ENCODE measurements at regions not wholly inside any gene's neighbourhood (a gene's known extent, or its start where the extent isn't known, plus 50 kb on each side); places are given as distances from the start of the nearest gene placed in this dataset.

GRCh38 chr6:126134491-126134890, 148.2 kb downstream of the TRMT11 start:
- Histone ChIP-seq H2BK120ac (replicated peaks; ENCODE audit: low read depth, low read length) (no peak overlapping the region), H2AK5ac (ENCODE audit: low read depth, low read length) (no peak overlapping the region), H2BK12ac (ENCODE audit: low read depth, low read length) (no peak overlapping the region), H2BK5ac (ENCODE audit: low read depth, low read length) (no peak overlapping the region), H3K27ac (ENCODE audit: low read depth, low read length) (no peak overlapping the region), H3K4me2 (ENCODE audit: insufficient read depth in 1 of 2, low read depth in 2 of 2, low read length in 2 of 2) (no peak overlapping the region), H3K4me1 (replicated peaks in 1 of 4; ENCODE audit: control insufficient read depth in 3 of 4, insufficient read depth in 4 of 4, low read length in 3 of 4) (no peaks in the 10 kb centered on the region), H3K4ac (replicated peaks; ENCODE audit: insufficient read length, low read depth, low read length) (no peak overlapping the region), H3K56ac (replicated peaks; ENCODE audit: insufficient read length, low read depth, low read length) (no peak overlapping the region), H3K9me3 (ENCODE audit: insufficient read depth in 2 of 2, low read depth in 1 of 2, low read length in 1 of 2) (no peaks in the 10 kb centered on the region), H3K79me1 (ENCODE audit: low read depth, low read length) (no peaks in the 10 kb centered on the region), H4K91ac (replicated peaks; ENCODE audit: insufficient read length, low read length) (no peak overlapping the region), H4K8ac (ENCODE audit: extremely low read depth, insufficient read depth, low read length) (no peak overlapping the region), H3K23me2 (ENCODE audit: low read depth, low read length) (no peaks in the 10 kb centered on the region), H3K27me3 (replicated peaks in 1 of 4; ENCODE audit: control insufficient read depth in 3 of 4, extremely low read depth in 1 of 4, insufficient read depth in 3 of 4, low read length in 3 of 4) (no peaks in the 10 kb centered on the region), H3K14ac (ENCODE audit: insufficient read length) (no peak overlapping the region), H2AFZ (ENCODE audit: low read length) (no peak overlapping the region), H3K9ac (replicated peaks in 1 of 4; ENCODE audit: extremely low read depth in 1 of 4, low read depth in 3 of 4, low read length in 3 of 4) (no peak overlapping the region), H3K79me2 (ENCODE audit: control insufficient read depth in 1 of 2, insufficient read depth in 2 of 2, low read length in 2 of 2) (no peaks in the 10 kb centered on the region), H3K4me3 (ENCODE audit: extremely low read depth in 1 of 4, insufficient read depth in 2 of 4, low read depth in 3 of 4, low read length in 4 of 4) (no peak overlapping the region), H2BK20ac (ENCODE audit: low read length) (no peak overlapping the region), H2BK15ac (ENCODE audit: low read length) (no peak overlapping the region), H3K18ac (ENCODE audit: extremely low read depth, low read length) (no peak overlapping the region), H4K5ac (ENCODE audit: insufficient read length, low read depth, low read length) (no peak overlapping the region), H3K23ac (ENCODE audit: insufficient read length) (no peak overlapping the region), H4K20me1 (replicated peaks in 1 of 2; ENCODE audit: control insufficient read depth in 1 of 2, insufficient read depth in 2 of 2, low read length in 2 of 2) (no peaks in the 10 kb centered on the region), H3K36me3 (ENCODE audit: control insufficient read depth in 2 of 4, insufficient read depth in 4 of 4, low read length in 3 of 4) (no peaks in the 10 kb centered on the region)
- DNase-seq (ENCODE audit: low read depth in 1 of 2, low spot score in 2 of 2) = no peak
- ChIA-PET POLR2A (ENCODE audit: partially characterized antibody) (no interaction called here), CTCF (ENCODE audit: partially characterized antibody) (no interaction called here)
- 90% methylated on average over 2 of the region's 2 CpGs; no CpG with 5 or more reads in 1 of the 2 experiments for WGBS, 2 experiments (ENCODE audit: extremely low coverage in 1 of 2, insufficient coverage in 1 of 2, insufficient read length in 1 of 2, insufficient replicate concordance in 2 of 2, low coverage in 1 of 2, low lambda C conversion rate in 2 of 2, missing lambda C conversion rate in 1 of 2)
- no peak for FAIRE-seq
- TF ChIP-seq RNF2 (IDR thresholded peaks at IDR 0.05; ENCODE audit: borderline replicate concordance, low read depth, low read length, missing control alignments, poor library complexity, severe bottlenecking) = no peak
- no peak for TF ChIP-seq SIN3A (conservative IDR thresholded peaks at IDR 0.05 in 1 of 2, IDR thresholded peaks at IDR 0.05 in 1 of 2; ENCODE audit: low read depth in 1 of 2, low read length in 2 of 2)
- no peak for TF ChIP-seq JUN (IDR thresholded peaks at IDR 0.05; ENCODE audit: low read depth, low read length)
- TF ChIP-seq, protein P1, sequence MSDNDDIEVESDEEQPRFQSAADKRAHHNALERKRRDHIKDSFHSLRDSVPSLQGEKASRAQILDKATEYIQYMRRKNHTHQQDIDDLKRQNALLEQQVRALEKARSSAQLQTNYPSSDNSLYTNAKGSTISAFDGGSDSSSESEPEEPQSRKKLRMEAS (IDR thresholded peaks at IDR 0.05) = no peak
- TF ChIP-seq ATF2 (IDR thresholded peaks at IDR 0.05; ENCODE audit: low read length) = no peak
- no peak for TF ChIP-seq SUZ12 (IDR thresholded peaks at IDR 0.05; ENCODE audit: low read length)
- no peak for TF ChIP-seq EZH2 (IDR thresholded peaks at IDR 0.05; ENCODE audit: low read depth, low read length, severe bottlenecking)
- TF ChIP-seq, protein P2, sequence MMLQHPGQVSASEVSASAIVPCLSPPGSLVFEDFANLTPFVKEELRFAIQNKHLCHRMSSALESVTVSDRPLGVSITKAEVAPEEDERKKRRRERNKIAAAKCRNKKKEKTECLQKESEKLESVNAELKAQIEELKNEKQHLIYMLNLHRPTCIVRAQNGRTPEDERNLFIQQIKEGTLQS (IDR thresholded peaks at IDR 0.05; ENCODE audit: insufficient read depth, low read depth, low read length) = no peak
- TF ChIP-seq BRCA1 (IDR thresholded peaks at IDR 0.05; ENCODE audit: low read depth, low read length) = no peak
- TF ChIP-seq CHD2 (IDR thresholded peaks at IDR 0.05; ENCODE audit: low read length) = no peak
- no peak for TF ChIP-seq BACH1 (IDR thresholded peaks at IDR 0.05; ENCODE audit: low read length)
- no peak for TF ChIP-seq NRF1 (IDR thresholded peaks at IDR 0.05; ENCODE audit: low read depth, low read length)

Measured in H1 (cell line).